Breast epithelium (tissue), 3 donors: ENCODE measurements at regions not wholly inside any gene's neighbourhood (a gene's known extent, or its start where the extent isn't known, plus 50 kb on each side); places are given as distances from the start of the nearest gene placed in this dataset.

Source experiments
- POLR2A ChIP-seq: fragments of 450-650 bp; IDR thresholded peaks from one replicate; pipeline ENCODE4 v1.6.1; 2016; ENCODE audit warnings: antibody characterized with exemption, mild to moderate bottlenecking, moderate library complexity
- TF ChIP-seq, protein P1 (sequence below), 3 donors: fragments of 450-650 bp; IDR thresholded peaks; one replicate each; pipeline ENCODE4 v1.5.1; 2016 to 2017; ENCODE audit warnings: antibody characterized with exemption in 3 of 3, mild to moderate bottlenecking in 3 of 3, moderate library complexity in 3 of 3

DNA sequence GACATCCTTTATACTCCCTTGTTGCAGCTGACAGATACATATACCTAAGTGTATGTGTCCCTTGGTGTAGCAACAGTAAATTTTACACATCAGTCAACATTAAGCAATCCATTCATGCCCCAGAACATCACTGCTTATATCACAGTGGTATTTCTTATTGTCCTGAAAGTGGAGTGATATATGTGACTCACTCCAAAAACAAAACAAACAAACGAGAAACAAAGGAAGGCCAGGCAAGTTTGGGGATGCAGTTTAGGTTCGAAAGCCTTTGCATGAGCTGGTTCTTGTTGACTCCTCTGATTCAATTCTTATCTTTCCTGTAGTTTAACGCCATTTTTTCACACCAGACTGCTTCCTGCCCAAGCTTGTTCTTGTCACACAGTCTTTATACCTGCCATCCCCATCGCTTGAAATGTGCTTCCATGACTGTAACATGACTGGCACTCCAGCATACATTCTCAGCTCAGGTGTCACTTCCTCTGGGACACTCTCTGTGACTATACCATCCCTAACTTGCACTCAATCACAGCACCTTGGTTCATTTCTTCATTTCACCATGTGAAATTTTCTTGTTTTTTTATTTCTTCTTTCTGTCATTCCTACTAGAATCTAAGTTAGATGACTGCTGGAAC is 125.0 kb upstream of the TSHZ2 start:
- no peak for TF ChIP-seq POLR2A
- TF ChIP-seq, protein P1, sequence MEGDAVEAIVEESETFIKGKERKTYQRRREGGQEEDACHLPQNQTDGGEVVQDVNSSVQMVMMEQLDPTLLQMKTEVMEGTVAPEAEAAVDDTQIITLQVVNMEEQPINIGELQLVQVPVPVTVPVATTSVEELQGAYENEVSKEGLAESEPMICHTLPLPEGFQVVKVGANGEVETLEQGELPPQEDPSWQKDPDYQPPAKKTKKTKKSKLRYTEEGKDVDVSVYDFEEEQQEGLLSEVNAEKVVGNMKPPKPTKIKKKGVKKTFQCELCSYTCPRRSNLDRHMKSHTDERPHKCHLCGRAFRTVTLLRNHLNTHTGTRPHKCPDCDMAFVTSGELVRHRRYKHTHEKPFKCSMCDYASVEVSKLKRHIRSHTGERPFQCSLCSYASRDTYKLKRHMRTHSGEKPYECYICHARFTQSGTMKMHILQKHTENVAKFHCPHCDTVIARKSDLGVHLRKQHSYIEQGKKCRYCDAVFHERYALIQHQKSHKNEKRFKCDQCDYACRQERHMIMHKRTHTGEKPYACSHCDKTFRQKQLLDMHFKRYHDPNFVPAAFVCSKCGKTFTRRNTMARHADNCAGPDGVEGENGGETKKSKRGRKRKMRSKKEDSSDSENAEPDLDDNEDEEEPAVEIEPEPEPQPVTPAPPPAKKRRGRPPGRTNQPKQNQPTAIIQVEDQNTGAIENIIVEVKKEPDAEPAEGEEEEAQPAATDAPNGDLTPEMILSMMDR (IDR thresholded peaks at IDR 0.05), result no peak
